Neural cell (in vitro differentiated cells): ENCODE measurements at regions not wholly inside any gene's neighbourhood (a gene's known extent, or its start where the extent isn't known, plus 50 kb on each side); places are given as distances from the start of the nearest gene placed in this dataset.

Experiments
- H2AFZ ChIP-seq: fragments of 200-600, 300-800 bp; sonication (generic), shearing (Covaris generic); 2 replicates; pipeline ENCODE4 v1.6.0; 2014; ENCODE audit warnings: low read depth, mild to moderate bottlenecking, antibody characterized with exemption, low read length, moderate library complexity
- H3F3A ChIP-seq: fragments of 200-600 bp; shearing (Covaris generic); 2 replicates; pipeline ENCODE4 v1.6.1; 2016; ENCODE audit warnings: mild to moderate bottlenecking, moderate library complexity, mixed read lengths, antibody characterized with exemption, low read length; ENCODE audit not compliant: insufficient read depth, poor library complexity, severe bottlenecking
- H3K27ac ChIP-seq: fragments of 200-600, 300-800 bp; sonication (generic), shearing (Covaris generic); 2 replicates; pipeline ENCODE4 v1.5.1; 2014; ENCODE audit warnings: mild to moderate bottlenecking, low read length, moderate library complexity
- H3K27me3 ChIP-seq: fragments of 300-800, 200-600 bp; sonication (generic), shearing (Covaris generic); 2 replicates; pipeline ENCODE4 v1.6.0; 2014; ENCODE audit warnings: mild to moderate bottlenecking, low read depth, low read length, moderate library complexity; ENCODE audit not compliant: insufficient read depth
- H3K36me3 ChIP-seq: fragments of 300-800, 200-600 bp; sonication (generic), shearing (Covaris generic); 2 replicates; pipeline ENCODE4 v1.5.1; 2014; ENCODE audit warnings: mild to moderate bottlenecking, antibody characterized with exemption, low read length, moderate library complexity; ENCODE audit not compliant: insufficient read depth
- H3K4me2 ChIP-seq: fragments of 300-800, 200-600 bp; sonication (generic), shearing (Covaris generic); 2 replicates; pipeline ENCODE4 v1.6.0; 2014; ENCODE audit warnings: mild to moderate bottlenecking, low read length
- H3K4me3 ChIP-seq: fragments of 300-800, 200-600 bp; sonication (generic), shearing (Covaris generic); 2 replicates; pipeline ENCODE4 v1.5.1; 2014; ENCODE audit warnings: mild to moderate bottlenecking, low read length, moderate library complexity
- H3K79me2 ChIP-seq: fragments of 200-600 bp; shearing (Covaris generic); replicated peaks from 2 replicates; pipeline ENCODE4 v1.6.0; 2014; ENCODE audit warnings: mild to moderate bottlenecking, low read length, moderate library complexity; ENCODE audit not compliant: insufficient read depth
- H3K9ac ChIP-seq: fragments of 300-800, 200-600 bp; sonication (generic), shearing (Covaris generic); 2 replicates; pipeline ENCODE4 v1.6.1; 2016; ENCODE audit warnings: mild to moderate bottlenecking, low read length, mixed read lengths
- H3K9me2 ChIP-seq: fragments of 200-600 bp; shearing (Covaris generic); 2 replicates; pipeline ENCODE4 v1.6.1; 2016; ENCODE audit warnings: mild to moderate bottlenecking, low read length, mixed read lengths; ENCODE audit not compliant: insufficient read depth
- H3K9me3 ChIP-seq: fragments of 200-600, 300-800 bp; sonication (generic), shearing (Covaris generic); 2 replicates; pipeline ENCODE4 v1.6.1; 2016; ENCODE audit warnings: mild to moderate bottlenecking, mixed run types, low read length, moderate library complexity, mixed read lengths
- H4K20me1 ChIP-seq: fragments of 200-600 bp; shearing (Covaris generic); 2 replicates; pipeline ENCODE4 v1.6.1; 2016; ENCODE audit warnings: mild to moderate bottlenecking, mixed run types; ENCODE audit not compliant: insufficient read depth
- EP300 ChIP-seq: fragments of 450-650 bp; conservative IDR thresholded peaks from 2 replicates; pipeline ENCODE4 v1.6.1; 2014; ENCODE audit warnings: antibody characterized with exemption, mild to moderate bottlenecking, moderate library complexity; ENCODE audit not compliant: poor library complexity, severe bottlenecking
- EZH2 ChIP-seq: fragments of 200-600, 300-800 bp; shearing (Covaris generic), sonication (generic); IDR thresholded peaks from 2 replicates; pipeline ENCODE4 v1.6.1; 2014; ENCODE audit warnings: antibody characterized with exemption, low read length, borderline replicate concordance, mild to moderate bottlenecking; ENCODE audit not compliant: insufficient read depth, poor library complexity, severe bottlenecking
- MXI1 ChIP-seq: fragments of 450-650 bp; conservative IDR thresholded peaks from 2 replicates; pipeline ENCODE4 v1.6.1; 2014; ENCODE audit warnings: antibody characterized with exemption, mild to moderate bottlenecking; ENCODE audit not compliant: poor library complexity, severe bottlenecking
- POLR2AphosphoS5 ChIP-seq: IDR thresholded peaks from 2 replicates; pipeline ENCODE4 v1.6.1; 2012
- RAD21 ChIP-seq: fragments of 450-650 bp; conservative IDR thresholded peaks from 2 replicates; pipeline ENCODE4 v1.6.1; 2014; ENCODE audit warnings: antibody characterized with exemption, mild to moderate bottlenecking, moderate library complexity
- SMC3 ChIP-seq: fragments of 450-650 bp; conservative IDR thresholded peaks from 2 replicates; pipeline ENCODE4 v1.6.1; 2014; ENCODE audit warnings: antibody characterized with exemption, mild to moderate bottlenecking, moderate library complexity; ENCODE audit not compliant: poor library complexity
- TAF1 ChIP-seq: IDR thresholded peaks from 2 replicates; pipeline ENCODE4 v1.6.1; 2012; ENCODE audit warnings: low read depth
- TF ChIP-seq, protein P1 (sequence below): IDR thresholded peaks from 2 replicates; pipeline ENCODE4 v1.6.1; 2012; ENCODE audit warnings: borderline replicate concordance
- TF ChIP-seq, protein P2 (sequence below): fragments of 450-650 bp; IDR thresholded peaks from 2 replicates; pipeline ENCODE4 v1.5.1; 2014; ENCODE audit warnings: antibody characterized with exemption, mild to moderate bottlenecking, moderate library complexity; ENCODE audit not compliant: poor library complexity, severe bottlenecking

DNA sequence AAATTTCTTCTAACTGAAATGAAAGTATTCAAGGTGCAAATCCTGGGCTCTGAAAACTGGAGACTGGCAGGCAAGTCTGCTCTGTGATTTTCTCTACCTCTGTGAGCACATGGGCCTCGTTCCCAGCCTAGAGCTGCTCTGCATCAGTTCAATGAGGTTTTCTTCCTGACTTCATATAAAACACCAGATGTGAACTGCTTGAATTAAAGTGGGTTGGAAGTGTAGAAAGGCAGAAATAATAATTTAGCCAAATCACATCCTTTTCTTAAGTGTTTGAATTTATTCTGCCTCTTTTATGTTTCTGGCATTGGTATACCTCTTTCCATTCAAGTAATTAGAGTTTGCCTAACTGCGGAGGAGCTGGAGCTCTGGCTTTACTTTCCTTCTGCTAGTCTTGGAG is 540.8 kb downstream of the OLFM4 start:
- TF ChIP-seq TAF1 (no peak), EZH2 (no peak), MXI1 (no peak), SMC3 (no peak)
- TF ChIP-seq, protein P1, sequence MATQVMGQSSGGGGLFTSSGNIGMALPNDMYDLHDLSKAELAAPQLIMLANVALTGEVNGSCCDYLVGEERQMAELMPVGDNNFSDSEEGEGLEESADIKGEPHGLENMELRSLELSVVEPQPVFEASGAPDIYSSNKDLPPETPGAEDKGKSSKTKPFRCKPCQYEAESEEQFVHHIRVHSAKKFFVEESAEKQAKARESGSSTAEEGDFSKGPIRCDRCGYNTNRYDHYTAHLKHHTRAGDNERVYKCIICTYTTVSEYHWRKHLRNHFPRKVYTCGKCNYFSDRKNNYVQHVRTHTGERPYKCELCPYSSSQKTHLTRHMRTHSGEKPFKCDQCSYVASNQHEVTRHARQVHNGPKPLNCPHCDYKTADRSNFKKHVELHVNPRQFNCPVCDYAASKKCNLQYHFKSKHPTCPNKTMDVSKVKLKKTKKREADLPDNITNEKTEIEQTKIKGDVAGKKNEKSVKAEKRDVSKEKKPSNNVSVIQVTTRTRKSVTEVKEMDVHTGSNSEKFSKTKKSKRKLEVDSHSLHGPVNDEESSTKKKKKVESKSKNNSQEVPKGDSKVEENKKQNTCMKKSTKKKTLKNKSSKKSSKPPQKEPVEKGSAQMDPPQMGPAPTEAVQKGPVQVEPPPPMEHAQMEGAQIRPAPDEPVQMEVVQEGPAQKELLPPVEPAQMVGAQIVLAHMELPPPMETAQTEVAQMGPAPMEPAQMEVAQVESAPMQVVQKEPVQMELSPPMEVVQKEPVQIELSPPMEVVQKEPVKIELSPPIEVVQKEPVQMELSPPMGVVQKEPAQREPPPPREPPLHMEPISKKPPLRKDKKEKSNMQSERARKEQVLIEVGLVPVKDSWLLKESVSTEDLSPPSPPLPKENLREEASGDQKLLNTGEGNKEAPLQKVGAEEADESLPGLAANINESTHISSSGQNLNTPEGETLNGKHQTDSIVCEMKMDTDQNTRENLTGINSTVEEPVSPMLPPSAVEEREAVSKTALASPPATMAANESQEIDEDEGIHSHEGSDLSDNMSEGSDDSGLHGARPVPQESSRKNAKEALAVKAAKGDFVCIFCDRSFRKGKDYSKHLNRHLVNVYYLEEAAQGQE, result no peak
- H3F3A ChIP-seq, result no peaks in the 10 kb centered on the region
- H3K9me3 ChIP-seq, result no peaks in the 10 kb centered on the region

DNA sequence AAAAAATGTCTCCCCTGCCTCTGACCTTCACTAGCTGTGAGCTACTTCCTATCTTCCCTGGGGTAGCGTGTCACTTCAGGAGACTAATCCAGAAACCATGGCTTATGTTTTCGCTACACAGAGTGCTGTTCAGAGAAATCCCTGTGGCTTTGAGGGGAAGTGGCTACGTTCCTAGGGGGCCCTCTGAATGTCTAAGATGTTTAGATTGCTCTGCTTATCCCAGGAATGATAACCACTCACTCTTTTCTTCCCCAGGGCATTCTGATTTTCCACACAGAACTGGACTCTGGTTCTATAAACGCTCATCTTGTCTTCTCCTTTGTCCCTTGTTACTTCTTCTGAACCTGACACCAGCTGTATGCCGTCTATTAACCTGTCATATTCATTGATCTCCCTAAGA is 572.5 kb downstream of the OLFM4 start:
- Histone ChIP-seq H3K79me2 (no peaks in the 10 kb centered on the region), H3K9ac (no peak overlapping the region), H3K36me3 (no peaks in the 10 kb centered on the region), H3K9me2 (no peaks in the 10 kb centered on the region), H3K4me3 (no peak overlapping the region), H3K27ac (peak overlapping the region; percentile 2), H3K9me3 (no peaks in the 10 kb centered on the region), H4K20me1 (no peaks in the 10 kb centered on the region), H3K27me3 (no peaks in the 10 kb centered on the region), H3F3A (no peaks in the 10 kb centered on the region), H2AFZ (no peak overlapping the region), H3K4me2 (peak overlapping the region; percentile 15)
- TF ChIP-seq EP300, result peak; percentile 52
- TF ChIP-seq, protein P1, result peak; percentile 52
- TF ChIP-seq RAD21, result no peak
- peak; percentile 21 for TF ChIP-seq POLR2AphosphoS5

More for the DNA sequence above, 540.8 kb downstream of the OLFM4 start:
- Histone ChIP-seq H3K79me2 (no peaks in the 10 kb centered on the region), H3K36me3 (no peaks in the 10 kb centered on the region), H3K4me3 (no peak overlapping the region), H3K27ac (no peak overlapping the region), H3K9ac (no peak overlapping the region), H3K9me2 (no peaks in the 10 kb centered on the region), H4K20me1 (no peaks in the 10 kb centered on the region), H2AFZ (no peak overlapping the region), H3K27me3 (no peaks in the 10 kb centered on the region), H3K4me2 (no peak overlapping the region)

DNA sequence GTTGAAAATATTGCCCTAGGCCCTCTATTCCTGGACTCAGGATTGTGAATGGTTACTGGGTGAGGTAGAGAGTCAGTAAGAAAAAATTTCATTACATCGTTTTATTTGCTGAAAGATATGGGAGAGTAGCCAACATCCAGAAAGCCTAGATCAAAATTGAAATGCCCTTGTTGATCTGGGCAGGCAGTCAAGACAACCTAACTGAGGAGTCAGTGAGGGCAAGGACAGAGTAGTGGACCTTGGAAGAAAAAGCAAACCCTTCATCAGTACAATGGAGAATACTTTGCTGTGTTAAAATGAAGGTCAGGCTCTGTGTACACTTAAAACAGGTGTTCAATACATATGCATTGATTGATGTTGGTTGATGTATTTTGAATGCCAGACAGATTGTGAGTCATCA is 576.7 kb downstream of the OLFM4 start:
- H3K79me2 ChIP-seq, result no peaks in the 10 kb centered on the region
- no peak overlapping the region for H3K4me3 ChIP-seq
- no peak overlapping the region for H3K27ac ChIP-seq
- H3K36me3 ChIP-seq, result no peaks in the 10 kb centered on the region
- no peak overlapping the region for H2AFZ ChIP-seq
- no peaks in the 10 kb centered on the region for H3F3A ChIP-seq
- H3K9me2 ChIP-seq, result no peaks in the 10 kb centered on the region
- H3K4me2 ChIP-seq, result no peak overlapping the region
- TF ChIP-seq SMC3 (no peak), TAF1 (no peak), RAD21 (no peak), POLR2AphosphoS5 (no peak), EZH2 (no peak), EP300 (no peak), MXI1 (no peak)
- TF ChIP-seq, protein P2, sequence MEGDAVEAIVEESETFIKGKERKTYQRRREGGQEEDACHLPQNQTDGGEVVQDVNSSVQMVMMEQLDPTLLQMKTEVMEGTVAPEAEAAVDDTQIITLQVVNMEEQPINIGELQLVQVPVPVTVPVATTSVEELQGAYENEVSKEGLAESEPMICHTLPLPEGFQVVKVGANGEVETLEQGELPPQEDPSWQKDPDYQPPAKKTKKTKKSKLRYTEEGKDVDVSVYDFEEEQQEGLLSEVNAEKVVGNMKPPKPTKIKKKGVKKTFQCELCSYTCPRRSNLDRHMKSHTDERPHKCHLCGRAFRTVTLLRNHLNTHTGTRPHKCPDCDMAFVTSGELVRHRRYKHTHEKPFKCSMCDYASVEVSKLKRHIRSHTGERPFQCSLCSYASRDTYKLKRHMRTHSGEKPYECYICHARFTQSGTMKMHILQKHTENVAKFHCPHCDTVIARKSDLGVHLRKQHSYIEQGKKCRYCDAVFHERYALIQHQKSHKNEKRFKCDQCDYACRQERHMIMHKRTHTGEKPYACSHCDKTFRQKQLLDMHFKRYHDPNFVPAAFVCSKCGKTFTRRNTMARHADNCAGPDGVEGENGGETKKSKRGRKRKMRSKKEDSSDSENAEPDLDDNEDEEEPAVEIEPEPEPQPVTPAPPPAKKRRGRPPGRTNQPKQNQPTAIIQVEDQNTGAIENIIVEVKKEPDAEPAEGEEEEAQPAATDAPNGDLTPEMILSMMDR, result no peak
- TF ChIP-seq, protein P1, result no peak
- H3K9me3 ChIP-seq, result no peaks in the 10 kb centered on the region
- no peaks in the 10 kb centered on the region for H3K27me3 ChIP-seq
- H3K9ac ChIP-seq, result no peak overlapping the region
- H4K20me1 ChIP-seq, result no peaks in the 10 kb centered on the region
